ENCODE measurements at regions not wholly inside any gene's neighbourhood (a gene's known extent, or its start where the extent isn't known, plus 50 kb on each side); places are given as distances from the start of the nearest gene placed in this dataset.

- TF ChIP-seq CTCF (IDR thresholded peaks at IDR 0.05): no peak
- TF ChIP-seq POLR2A (IDR thresholded peaks at IDR 0.05): no peak
Measured at GRCh38 chr17:77848257-77848656, 110.2 kb upstream of the TNRC6C start.

All from stomach (tissue), 4 donors.